Memory B cell (primary cell): ENCODE measurements at regions not wholly inside any gene's neighbourhood (a gene's known extent, or its start where the extent isn't known, plus 50 kb on each side); places are given as distances from the start of the nearest gene placed in this dataset.
"Not testable (repeated sequence)": the region's sequence is repeated elsewhere in the genome, so short reads cannot be mapped to it uniquely, and the experiment has no call there.

Experiments used
- ATAC-seq: fragments of 150-1000 bp; cut with Tn5 transposase; 2 replicates; pipeline ENCODE4 v1.10.0; 2021; ENCODE audit warnings: low read depth, mild to moderate bottlenecking, moderate library complexity
- DNase-seq, 2 donors: peaks; one replicate each; pipeline ENCODE4 v3.0.0; 2022; ENCODE audit warnings: low spot score in 2 of 2
- H3K27ac Mint-ChIP-seq: one replicate; pipeline ENCODE4 v1.8.0; 2022; ENCODE audit warnings: mild to moderate bottlenecking, moderate library complexity, mixed read lengths
- H3K27me3 Mint-ChIP-seq: one replicate; pipeline ENCODE4 v1.8.0; 2022; ENCODE audit warnings: mixed read lengths
- H3K36me3 Mint-ChIP-seq: one replicate; pipeline ENCODE4 v1.8.0; 2022; ENCODE audit warnings: mild to moderate bottlenecking, mixed read lengths
- H3K4me1 Mint-ChIP-seq: one replicate; pipeline ENCODE4 v1.8.0; 2022; ENCODE audit warnings: mixed read lengths
- H3K4me3 Mint-ChIP-seq: one replicate; pipeline ENCODE4 v1.8.0; 2022; ENCODE audit warnings: mild to moderate bottlenecking, moderate library complexity, mixed read lengths
- H3K9me3 Mint-ChIP-seq: one replicate; pipeline ENCODE4 v1.8.0; 2022; ENCODE audit warnings: mixed read lengths

- Mint-ChIP-seq H3K4me3 (no peak overlapping the region), H3K36me3 (no peaks in the 10 kb centered on the region), H3K27me3 (no peaks in the 10 kb centered on the region), H3K4me1 (no peaks in the 10 kb centered on the region), H3K27ac (no peak overlapping the region), H3K9me3 (peaks cover 6% of the 10 kb centered on the region)
- ATAC-seq: no peak
- no peak for DNase-seq
Measured at GRCh38 chr3:34675383-34676120, 877.1 kb downstream of the PDCD6IP start.

- DNase-seq (no peak), ATAC-seq (no peak)
- no peaks in the 10 kb centered on the region for H3K36me3 Mint-ChIP-seq
- H3K27me3 Mint-ChIP-seq: no peaks in the 10 kb centered on the region
- H3K27ac Mint-ChIP-seq: no peak overlapping the region
- H3K4me3 Mint-ChIP-seq: no peak overlapping the region
- H3K4me1 Mint-ChIP-seq: no peaks in the 10 kb centered on the region
- H3K9me3 Mint-ChIP-seq: peaks cover 6% of the 10 kb centered on the region
Measured at GRCh38 chr3:34676436-34676835, 878.0 kb downstream of the PDCD6IP start.

GRCh38 chr3:34678575-34678974 lies 880.1 kb downstream of the PDCD6IP start:
- H3K36me3 Mint-ChIP-seq: no peaks in the 10 kb centered on the region
- no peak overlapping the region for H3K27ac Mint-ChIP-seq
- no peaks in the 10 kb centered on the region for H3K4me1 Mint-ChIP-seq
- H3K4me3 Mint-ChIP-seq: no peak overlapping the region
- no peak for DNase-seq
- peaks cover 3% of the 10 kb centered on the region for H3K9me3 Mint-ChIP-seq
- no peak for ATAC-seq
- H3K27me3 Mint-ChIP-seq: no peaks in the 10 kb centered on the region

- not testable (repeated sequence) for H3K4me3 Mint-ChIP-seq, H3K36me3 Mint-ChIP-seq, DNase-seq, H3K4me1 Mint-ChIP-seq, H3K27me3 Mint-ChIP-seq, ATAC-seq, H3K27ac Mint-ChIP-seq, H3K9me3 Mint-ChIP-seq
Measured at GRCh38 chr3:34679055-34679454, 880.6 kb downstream of the PDCD6IP start.

- Mint-ChIP-seq H3K4me3 (no peak overlapping the region), H3K4me1 (no peaks in the 10 kb centered on the region), H3K36me3 (no peaks in the 10 kb centered on the region), H3K27ac (no peak overlapping the region), H3K27me3 (no peaks in the 10 kb centered on the region), H3K9me3 (peaks cover 3% of the 10 kb centered on the region)
- DNase-seq: peak; percentile 18 to 29
- no peak for ATAC-seq
Measured at GRCh38 chr3:34683851-34684250, 885.4 kb downstream of the PDCD6IP start.

- ATAC-seq: no peak
- H3K27ac Mint-ChIP-seq: no peak overlapping the region
- no peaks in the 10 kb centered on the region for H3K27me3 Mint-ChIP-seq
- H3K4me3 Mint-ChIP-seq: no peak overlapping the region
- H3K9me3 Mint-ChIP-seq: no peaks in the 10 kb centered on the region
- DNase-seq: no peak
- H3K36me3 Mint-ChIP-seq: no peaks in the 10 kb centered on the region
- H3K4me1 Mint-ChIP-seq: no peaks in the 10 kb centered on the region
Measured at GRCh38 chr3:34686541-34686940, 888.1 kb downstream of the PDCD6IP start.

GRCh38 chr3:34687671-34688070 lies 889.2 kb downstream of the PDCD6IP start:
- Mint-ChIP-seq H3K36me3 (no peaks in the 10 kb centered on the region), H3K4me1 (no peaks in the 10 kb centered on the region), H3K4me3 (no peak overlapping the region), H3K27me3 (peaks cover 2% of the 10 kb centered on the region), H3K9me3 (peaks cover 2% of the 10 kb centered on the region), H3K27ac (no peak overlapping the region)
- ATAC-seq: no peak
- DNase-seq: no peak

GRCh38 chr3:34696831-34697230 lies 898.4 kb downstream of the PDCD6IP start:
- Mint-ChIP-seq H3K36me3 (no peaks in the 10 kb centered on the region), H3K27me3 (peaks cover 2% of the 10 kb centered on the region), H3K4me3 (no peak overlapping the region), H3K27ac (no peak overlapping the region), H3K9me3 (peaks cover 8% of the 10 kb centered on the region), H3K4me1 (no peaks in the 10 kb centered on the region)
- ATAC-seq: no peak
- DNase-seq: no peak

- ATAC-seq (no peak), DNase-seq (no peak)
- Mint-ChIP-seq H3K27me3 (no peaks in the 10 kb centered on the region), H3K36me3 (no peaks in the 10 kb centered on the region), H3K4me3 (no peak overlapping the region), H3K4me1 (no peaks in the 10 kb centered on the region), H3K9me3 (peaks cover 12% of the 10 kb centered on the region), H3K27ac (no peak overlapping the region)
Measured at GRCh38 chr3:34703053-34703452, 904.6 kb downstream of the PDCD6IP start.

- DNase-seq (no peak), ATAC-seq (no peak)
- H3K27ac Mint-ChIP-seq: no peak overlapping the region
- H3K4me3 Mint-ChIP-seq: no peak overlapping the region
- no peaks in the 10 kb centered on the region for H3K4me1 Mint-ChIP-seq
- peaks cover 5% of the 10 kb centered on the region for H3K9me3 Mint-ChIP-seq
- peaks cover 2% of the 10 kb centered on the region for H3K27me3 Mint-ChIP-seq
- H3K36me3 Mint-ChIP-seq: no peaks in the 10 kb centered on the region
Measured at GRCh38 chr3:34724916-34725499, 914.3 kb upstream of the ARPP21 start.

- ATAC-seq (no peak), DNase-seq (no peak)
- H3K27ac Mint-ChIP-seq: no peak overlapping the region
- H3K9me3 Mint-ChIP-seq: peaks cover 5% of the 10 kb centered on the region
- no peaks in the 10 kb centered on the region for H3K4me1 Mint-ChIP-seq
- H3K27me3 Mint-ChIP-seq: peaks cover 2% of the 10 kb centered on the region
- no peak overlapping the region for H3K4me3 Mint-ChIP-seq
- H3K36me3 Mint-ChIP-seq: no peaks in the 10 kb centered on the region
Measured at GRCh38 chr3:34725774-34726173, 913.6 kb upstream of the ARPP21 start.

GRCh38 chr3:34727700-34728099 lies 911.6 kb upstream of the ARPP21 start:
- Mint-ChIP-seq H3K27ac (no peak overlapping the region), H3K9me3 (peaks cover 5% of the 10 kb centered on the region), H3K27me3 (peaks cover 2% of the 10 kb centered on the region), H3K4me1 (no peaks in the 10 kb centered on the region), H3K4me3 (no peak overlapping the region), H3K36me3 (no peaks in the 10 kb centered on the region)
- no peak for ATAC-seq
- no peak for DNase-seq

- Mint-ChIP-seq H3K36me3 (no peaks in the 10 kb centered on the region), H3K4me3 (no peak overlapping the region), H3K9me3 (peaks cover 4% of the 10 kb centered on the region), H3K4me1 (no peaks in the 10 kb centered on the region), H3K27ac (no peak overlapping the region), H3K27me3 (no peaks in the 10 kb centered on the region)
- no peak for DNase-seq
- no peak for ATAC-seq
Measured at GRCh38 chr3:34742151-34742550, 897.2 kb upstream of the ARPP21 start.

- ATAC-seq (no peak), DNase-seq (no peak)
- no peaks in the 10 kb centered on the region for H3K36me3 Mint-ChIP-seq
- H3K27ac Mint-ChIP-seq: no peak overlapping the region
- H3K27me3 Mint-ChIP-seq: no peaks in the 10 kb centered on the region
- H3K4me3 Mint-ChIP-seq: no peak overlapping the region
- peaks cover 2% of the 10 kb centered on the region for H3K9me3 Mint-ChIP-seq
- no peaks in the 10 kb centered on the region for H3K4me1 Mint-ChIP-seq
Measured at GRCh38 chr3:34758630-34759261, 880.6 kb upstream of the ARPP21 start.
